ENCODE measurements at regions not wholly inside any gene's neighbourhood (a gene's known extent, or its start where the extent isn't known, plus 50 kb on each side); places are given as distances from the start of the nearest gene placed in this dataset.

- H3K27me3 Mint-ChIP-seq (ENCODE audit: low read depth) = no peaks in the 10 kb centered on the region
- DNase-seq (ENCODE audit: low spot score) = no peak
- no peaks in the 10 kb centered on the region for H3K4me1 Mint-ChIP-seq (ENCODE audit: low read depth)
- H3K9me3 Mint-ChIP-seq (ENCODE audit: low read depth) = peaks cover 3% of the 10 kb centered on the region
- peaks cover 1% of the 10 kb centered on the region for H3K36me3 Mint-ChIP-seq (ENCODE audit: low read depth)
- H3K27ac Mint-ChIP-seq (ENCODE audit: unreplicated experiment) = no peak overlapping the region
- TF ChIP-seq CTCF (IDR thresholded peaks at IDR 0.05) = no peak
- H3K4me3 Mint-ChIP-seq (ENCODE audit: unreplicated experiment) = no peak overlapping the region
Observed at GRCh38 chr18:1191341-1191740, 286.7 kb downstream of the ADCYAP1 start.

DNA sequence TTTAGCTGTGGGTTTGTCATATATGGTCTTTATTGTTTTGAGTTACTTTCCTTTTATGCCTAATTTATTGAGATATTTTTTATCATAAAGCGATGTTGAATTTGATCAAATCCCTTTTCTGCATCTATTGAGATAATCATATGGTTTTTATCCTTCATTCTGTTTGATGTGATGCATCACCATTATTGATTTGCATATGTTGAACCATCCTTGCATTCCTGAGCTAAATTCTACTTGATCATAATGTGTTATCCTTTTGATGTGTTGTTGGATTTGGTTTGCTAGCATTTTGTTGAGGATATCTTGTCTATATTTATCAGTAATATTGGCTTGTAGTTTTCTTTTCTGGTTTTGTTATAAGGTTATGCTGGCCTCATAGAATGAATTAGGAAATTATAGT lies 308.5 kb downstream of the ADCYAP1 start:
- no peaks in the 10 kb centered on the region for H3K27me3 Mint-ChIP-seq (ENCODE audit: low read depth)
- TF ChIP-seq CTCF (IDR thresholded peaks at IDR 0.05) = no peak

DNA sequence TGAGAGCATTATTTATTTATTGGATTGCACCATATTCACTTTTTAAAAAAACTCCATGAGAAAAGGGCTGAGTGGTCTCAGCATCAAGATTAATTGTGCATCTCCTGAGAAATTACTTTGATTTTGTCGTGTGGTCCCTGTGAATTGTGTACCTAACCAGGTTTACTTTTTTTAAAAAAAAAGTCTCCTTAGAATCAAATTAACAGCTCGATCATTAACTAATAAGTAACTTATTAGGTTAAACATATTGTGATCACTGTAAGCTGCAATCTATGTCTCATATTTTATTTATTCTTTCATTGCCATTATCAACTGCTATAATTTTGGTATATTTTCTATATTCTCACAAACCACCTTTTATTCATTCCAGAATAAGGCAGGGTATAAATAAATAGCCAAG lies 318.2 kb downstream of the ADCYAP1 start:
- no peak for TF ChIP-seq CTCF (IDR thresholded peaks at IDR 0.05)
- Mint-ChIP-seq H3K4me3 (ENCODE audit: unreplicated experiment) (no peak overlapping the region), H3K27me3 (ENCODE audit: low read depth) (no peaks in the 10 kb centered on the region), H3K4me1 (ENCODE audit: low read depth) (no peaks in the 10 kb centered on the region), H3K36me3 (ENCODE audit: low read depth) (no peaks in the 10 kb centered on the region), H3K27ac (ENCODE audit: unreplicated experiment) (no peak overlapping the region), H3K9me3 (ENCODE audit: low read depth) (no peaks in the 10 kb centered on the region)
- DNase-seq (ENCODE audit: low spot score) = no peak

More for the DNA sequence above, 308.5 kb downstream of the ADCYAP1 start:
- Mint-ChIP-seq H3K9me3 (ENCODE audit: low read depth) (peaks cover 33% of the 10 kb centered on the region), H3K4me3 (ENCODE audit: unreplicated experiment) (no peak overlapping the region), H3K36me3 (ENCODE audit: low read depth) (peaks cover 6% of the 10 kb centered on the region), H3K4me1 (ENCODE audit: low read depth) (no peaks in the 10 kb centered on the region), H3K27ac (ENCODE audit: unreplicated experiment) (no peak overlapping the region)
- no peak for DNase-seq (ENCODE audit: low spot score)

- no peaks in the 10 kb centered on the region for H3K4me1 Mint-ChIP-seq (ENCODE audit: low read depth)
- DNase-seq (ENCODE audit: low spot score) = no peak
- TF ChIP-seq CTCF (IDR thresholded peaks at IDR 0.05) = no peak
- peaks cover 6% of the 10 kb centered on the region for H3K36me3 Mint-ChIP-seq (ENCODE audit: low read depth)
- H3K27ac Mint-ChIP-seq (ENCODE audit: unreplicated experiment) = no peak overlapping the region
- no peaks in the 10 kb centered on the region for H3K27me3 Mint-ChIP-seq (ENCODE audit: low read depth)
- peaks cover 22% of the 10 kb centered on the region for H3K9me3 Mint-ChIP-seq (ENCODE audit: low read depth)
- H3K4me3 Mint-ChIP-seq (ENCODE audit: unreplicated experiment) = no peak overlapping the region
Observed at GRCh38 chr18:1227025-1227424, 322.4 kb downstream of the ADCYAP1 start.

GRCh38 chr18:1229634-1230033 lies 325.0 kb downstream of the ADCYAP1 start:
- no peak for DNase-seq (ENCODE audit: low spot score)
- Mint-ChIP-seq H3K4me3 (ENCODE audit: unreplicated experiment) (no peak overlapping the region), H3K4me1 (ENCODE audit: low read depth) (no peaks in the 10 kb centered on the region), H3K27ac (ENCODE audit: unreplicated experiment) (no peak overlapping the region), H3K27me3 (ENCODE audit: low read depth) (no peaks in the 10 kb centered on the region), H3K36me3 (ENCODE audit: low read depth) (peaks cover 11% of the 10 kb centered on the region), H3K9me3 (ENCODE audit: low read depth) (peaks cover 44% of the 10 kb centered on the region)
- TF ChIP-seq CTCF (IDR thresholded peaks at IDR 0.05) = no peak
